Esophagus muscularis mucosa (tissue), 3 donors: ENCODE measurements at regions not wholly inside any gene's neighbourhood (a gene's known extent, or its start where the extent isn't known, plus 50 kb on each side); places are given as distances from the start of the nearest gene placed in this dataset.

ENCODE experiments used
- POLR2AphosphoS5 ChIP-seq, 2 donors: sonication (generic); formaldehyde crosslinking; IDR thresholded peaks; one replicate each; pipeline ENCODE4 v1.6.1; 2017; ENCODE audit warnings: antibody characterized with exemption in 2 of 2
- TF ChIP-seq, protein P1 (sequence below), 3 experiments: fragments of 200-600 bp in 2 of 3; fragments of 450-650 bp in 1 of 3; sonication (generic) in 2 of 3; IDR thresholded peaks; one replicate each; pipeline ENCODE4 v1.5.1; 2017 to 2019; ENCODE audit warnings: antibody characterized with exemption in 3 of 3, mild to moderate bottlenecking in 2 of 3, moderate library complexity in 1 of 3

DNA sequence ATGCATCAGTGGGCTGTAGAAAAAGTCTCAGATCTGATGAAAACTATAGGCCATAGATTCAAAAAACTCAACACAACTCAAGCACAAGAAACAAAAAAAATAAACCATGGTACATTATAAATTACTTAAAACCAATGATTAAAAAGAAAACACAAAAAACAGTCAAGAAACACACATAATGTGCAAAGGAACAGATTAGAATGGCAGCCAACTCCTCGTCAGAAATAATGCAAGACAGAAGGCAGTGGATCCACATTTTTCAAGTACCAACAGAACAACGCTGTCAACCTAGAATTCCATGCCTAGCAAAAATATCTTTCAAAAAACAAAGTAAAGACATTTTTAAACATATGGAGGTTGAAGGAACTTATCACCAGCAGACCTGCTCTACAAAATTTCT, 69.7 kb downstream of the PSMB1 start:
- TF ChIP-seq POLR2AphosphoS5 (IDR thresholded peaks at IDR 0.05) = no peak
- TF ChIP-seq, protein P1, sequence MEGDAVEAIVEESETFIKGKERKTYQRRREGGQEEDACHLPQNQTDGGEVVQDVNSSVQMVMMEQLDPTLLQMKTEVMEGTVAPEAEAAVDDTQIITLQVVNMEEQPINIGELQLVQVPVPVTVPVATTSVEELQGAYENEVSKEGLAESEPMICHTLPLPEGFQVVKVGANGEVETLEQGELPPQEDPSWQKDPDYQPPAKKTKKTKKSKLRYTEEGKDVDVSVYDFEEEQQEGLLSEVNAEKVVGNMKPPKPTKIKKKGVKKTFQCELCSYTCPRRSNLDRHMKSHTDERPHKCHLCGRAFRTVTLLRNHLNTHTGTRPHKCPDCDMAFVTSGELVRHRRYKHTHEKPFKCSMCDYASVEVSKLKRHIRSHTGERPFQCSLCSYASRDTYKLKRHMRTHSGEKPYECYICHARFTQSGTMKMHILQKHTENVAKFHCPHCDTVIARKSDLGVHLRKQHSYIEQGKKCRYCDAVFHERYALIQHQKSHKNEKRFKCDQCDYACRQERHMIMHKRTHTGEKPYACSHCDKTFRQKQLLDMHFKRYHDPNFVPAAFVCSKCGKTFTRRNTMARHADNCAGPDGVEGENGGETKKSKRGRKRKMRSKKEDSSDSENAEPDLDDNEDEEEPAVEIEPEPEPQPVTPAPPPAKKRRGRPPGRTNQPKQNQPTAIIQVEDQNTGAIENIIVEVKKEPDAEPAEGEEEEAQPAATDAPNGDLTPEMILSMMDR (IDR thresholded peaks at IDR 0.05) = no peak
